Upper lobe of right lung (tissue), 1 donor: ENCODE measurements at regions not wholly inside any gene's neighbourhood (a gene's known extent, or its start where the extent isn't known, plus 50 kb on each side); places are given as distances from the start of the nearest gene placed in this dataset.

ENCODE experiments used
- ATAC-seq: fragments of 200-7000 bp; cut with Tn5 transposase; one replicate; pipeline ENCODE4 v1.9.1; 2020; ENCODE audit warnings: mild to moderate bottlenecking, moderate library complexity
- DNase-seq: peaks from one replicate; pipeline ENCODE4 v3.0.0-alpha.2; 2020
- H3K27ac ChIP-seq: fragments of 200-600 bp; one replicate; pipeline ENCODE4 v1.8.0; 2022
- H3K27me3 ChIP-seq: fragments of 200-600 bp; one replicate; pipeline ENCODE4 v1.8.0; 2022; ENCODE audit warnings: mild to moderate bottlenecking
- H3K36me3 ChIP-seq: fragments of 200-600 bp; one replicate; pipeline ENCODE4 v1.8.0; 2022
- H3K4me1 ChIP-seq: fragments of 200-600 bp; one replicate; pipeline ENCODE4 v1.8.0; 2022
- H3K4me3 ChIP-seq: fragments of 200-600 bp; one replicate; pipeline ENCODE4 v1.8.0; 2022; ENCODE audit warnings: mild to moderate bottlenecking
- H3K9me3 ChIP-seq: fragments of 200-600 bp; one replicate; pipeline ENCODE4 v1.8.0; 2022
- CTCF ChIP-seq: fragments of 200-600 bp; IDR thresholded peaks from one replicate; pipeline ENCODE4 v1.8.0; 2022; ENCODE audit warnings: antibody characterized with exemption
- intact Hi-C: fragments of 100-400 bp; cut with DNase I; formaldehyde crosslinking; loops from one replicate; pipeline ENCODE4 v1.11.0; 2022
- donor health status: DM: no; HTN: yes; CAD: no; lungs with severe emphysema.

- peaks cover 16% of the 10 kb centered on the region for H3K27me3 ChIP-seq
- H3K4me3 ChIP-seq = no peak overlapping the region
- ATAC-seq (peak; percentile 5), DNase-seq (peak; percentile 57)
- intact Hi-C loops = no loop called here
- no peak overlapping the region for H3K27ac ChIP-seq
- no peaks in the 10 kb centered on the region for H3K36me3 ChIP-seq
- no peak for TF ChIP-seq CTCF
- no peaks in the 10 kb centered on the region for H3K9me3 ChIP-seq
- no peaks in the 10 kb centered on the region for H3K4me1 ChIP-seq
Measured at GRCh38 chr14:105859717-105860614, 333.6 kb downstream of the TMEM121 start.

GRCh38 chr14:105860615-105861580 is 334.5 kb downstream of the TMEM121 start:
- Histone ChIP-seq H3K27me3 (peaks cover 19% of the 10 kb centered on the region), H3K27ac (no peak overlapping the region), H3K9me3 (no peaks in the 10 kb centered on the region), H3K4me1 (no peaks in the 10 kb centered on the region), H3K4me3 (no peak overlapping the region), H3K36me3 (no peaks in the 10 kb centered on the region)
- no peak for TF ChIP-seq CTCF
- ATAC-seq = no peak
- DNase-seq = peak; percentile 50
- intact Hi-C loops = no loop called here

- TF ChIP-seq CTCF = no peak
- Histone ChIP-seq H3K27ac (no peak overlapping the region), H3K36me3 (no peaks in the 10 kb centered on the region), H3K9me3 (no peaks in the 10 kb centered on the region), H3K27me3 (peaks cover 19% of the 10 kb centered on the region), H3K4me3 (no peak overlapping the region), H3K4me1 (no peaks in the 10 kb centered on the region)
- ATAC-seq (no peak), DNase-seq (no peak)
- intact Hi-C loops = no loop called here
Measured at GRCh38 chr14:105861985-105862465, 335.6 kb downstream of the TMEM121 start.

- H3K4me1 ChIP-seq = no peaks in the 10 kb centered on the region
- no peak for ATAC-seq
- no peak for TF ChIP-seq CTCF
- H3K36me3 ChIP-seq = no peaks in the 10 kb centered on the region
- no peak overlapping the region for H3K4me3 ChIP-seq
- intact Hi-C loops = no loop called here
- DNase-seq = peak; percentile 38
- no peak overlapping the region for H3K27ac ChIP-seq
- H3K9me3 ChIP-seq = no peaks in the 10 kb centered on the region
- H3K27me3 ChIP-seq = peaks cover 19% of the 10 kb centered on the region
Measured at GRCh38 chr14:105862581-105863239, 336.3 kb downstream of the TMEM121 start.
